Prostate gland (tissue), 2 donors: ENCODE measurements at regions not wholly inside any gene's neighbourhood (a gene's known extent, or its start where the extent isn't known, plus 50 kb on each side); places are given as distances from the start of the nearest gene placed in this dataset.

Source experiments
- DNase-seq: peaks from one replicate; pipeline ENCODE4 v3.0.0-alpha.2; 2019; ENCODE audit warnings: low spot score
- H3K27ac ChIP-seq, 2 donors: fragments of 200-600 bp; sonication (generic); 2 replicates each; pipeline ENCODE4 v1.5.1; 2017 to 2019
- H3K27me3 ChIP-seq: fragments of 200-600 bp; sonication (generic); replicated peaks from 2 replicates; pipeline ENCODE4 v1.5.1; 2019; ENCODE audit not compliant: insufficient read depth
- H3K36me3 ChIP-seq, 2 donors: fragments of 200-600 bp; sonication (generic); 1 replicate in 1 of 2; 2 replicates in 1 of 2; pipeline versions ENCODE4 v1.5.1 to v1.8.1; 2017 to 2019
- H3K4me1 ChIP-seq: fragments of 200-600 bp; sonication (generic); replicated peaks from 2 replicates; pipeline ENCODE4 v1.5.1; 2019
- H3K4me3 ChIP-seq, 2 donors: fragments of 200-600 bp; sonication (generic); 2 replicates each; pipeline ENCODE4 v1.5.1; 2017 to 2019
- H3K9me3 ChIP-seq: fragments of 200-600 bp; sonication (generic); 2 replicates; pipeline ENCODE4 v1.5.1; 2017
- CTCF ChIP-seq, 4 experiments: fragments of 200-600 bp in 2 of 4; fragments of 450-650 bp in 2 of 4; sonication (generic) in 2 of 4; IDR thresholded peaks; 1 replicate in 3 of 4; 2 replicates in 1 of 4; pipeline ENCODE4 v1.5.1; 2016 to 2019; ENCODE audit warnings: antibody characterized with exemption in 4 of 4, mild to moderate bottlenecking in 2 of 4, moderate library complexity in 2 of 4
- POLR2A ChIP-seq: fragments of 450-650 bp; IDR thresholded peaks from one replicate; pipeline ENCODE4 v1.6.1; 2016; ENCODE audit warnings: antibody characterized with exemption, mild to moderate bottlenecking
- POLR2AphosphoS5 ChIP-seq: sonication (generic); formaldehyde crosslinking; IDR thresholded peaks from one replicate; pipeline ENCODE4 v1.6.1; 2017; ENCODE audit warnings: antibody characterized with exemption
- WGBS: methylation state at CpG from one replicate; pipeline ENCODE4 v1.1.5; 2018; 5-methylcytosine and 5-hydroxymethylcytosine counted together
- intact Hi-C: fragments of 100-400 bp; cut with DNase I; formaldehyde crosslinking; loops from one replicate; pipeline ENCODE4 v1.14.2; 2022
- small RNA-seq, 2 donors: library from RNA; depleted of rRNA; stranded (forward); fragments of <200 nt; gene quantifications; one replicate each; pipeline ENCODE3, GENCODE V24; 2016

DNA sequence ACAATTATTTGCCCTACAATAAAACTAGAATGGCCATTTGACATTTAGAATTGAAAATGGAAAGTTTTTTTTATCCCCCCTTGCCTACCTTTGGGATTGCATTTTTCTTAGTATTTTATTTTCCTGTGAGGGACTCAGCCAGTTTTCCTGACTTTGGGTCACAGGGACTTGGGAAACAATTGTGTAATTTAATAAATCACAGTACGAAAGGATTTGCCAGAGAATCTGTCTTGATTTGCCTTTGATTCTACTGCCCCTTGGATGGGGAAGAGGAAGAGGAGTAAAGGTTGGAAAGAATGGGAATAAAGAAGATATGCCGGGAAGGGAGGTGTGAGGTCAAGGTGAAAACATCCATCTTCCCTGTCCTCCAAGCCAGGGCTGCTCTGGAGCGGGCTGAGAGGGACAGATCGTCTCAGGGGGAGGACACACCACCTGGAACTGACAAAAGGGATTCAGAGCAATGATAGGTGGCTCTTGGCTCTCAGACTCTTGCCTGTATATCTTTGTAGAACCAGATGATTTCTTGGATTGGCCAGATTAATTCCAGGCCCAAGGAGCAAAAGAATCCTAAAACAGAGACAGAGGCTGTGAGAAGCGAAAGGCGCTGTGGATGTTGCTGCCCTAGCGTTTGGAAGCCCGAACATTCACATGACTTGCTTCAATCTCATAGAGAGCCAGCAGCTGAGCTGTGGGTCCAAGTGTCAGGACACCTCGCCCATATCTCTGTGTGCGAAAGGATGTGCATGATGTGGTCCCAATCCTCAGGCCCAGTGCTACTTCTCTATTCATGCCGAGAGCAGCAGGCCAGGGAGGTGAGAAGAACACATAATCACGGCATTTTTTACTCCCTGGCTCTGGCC lies 50.3 kb upstream of the ZEB1 start:
- Histone ChIP-seq H3K4me3 (no peak overlapping the region), H3K27ac (no peak overlapping the region), H3K36me3 (no peaks in the 10 kb centered on the region), H3K4me1 (no peaks in the 10 kb centered on the region), H3K27me3 (no peaks in the 10 kb centered on the region), H3K9me3 (no peaks in the 10 kb centered on the region)
- TF ChIP-seq POLR2A (no peak), POLR2AphosphoS5 (no peak), CTCF (IDR thresholded peaks at IDR 0.05) (no peak)
- intact Hi-C loops: no loop called here
- 86% methylated on average over 12 of the region's 12 CpGs for WGBS
- no peak for DNase-seq

Small RNAs in the stretch of these regions (small RNA-seq; reads per million reads assigned to genes)
- 0 reads per million in 2 donors for gene RNA5SP309
